ENCODE measurements at regions not wholly inside any gene's neighbourhood (a gene's known extent, or its start where the extent isn't known, plus 50 kb on each side); places are given as distances from the start of the nearest gene placed in this dataset.

DNA sequence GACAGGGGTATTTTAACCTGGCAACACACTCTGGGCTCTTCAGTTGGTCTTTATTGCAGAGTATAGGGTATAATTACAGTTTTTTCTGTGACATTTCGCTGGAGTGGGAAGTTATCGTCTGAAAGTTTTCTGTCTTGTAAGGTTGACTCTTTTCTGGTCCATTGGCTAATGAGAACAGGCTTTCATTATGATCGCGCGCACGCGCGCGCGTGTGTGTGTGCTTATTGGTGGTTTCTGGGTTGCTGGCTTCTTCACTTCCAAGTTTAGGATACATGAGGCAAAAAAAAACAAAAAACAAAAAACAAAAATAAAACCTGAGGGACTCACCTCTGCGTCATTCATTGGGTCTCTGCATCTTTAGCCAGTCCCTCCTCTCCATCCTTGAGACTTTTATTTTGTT lies 68.7 kb upstream of the MYOCD start:
- Histone ChIP-seq H3K4me3 (ENCODE audit: low read depth, low read length) (no peak overlapping the region), H3K27ac (no peak overlapping the region), H3K27me3 (replicated peaks) (no peaks in the 10 kb centered on the region), H3K36me3 (replicated peaks) (no peaks in the 10 kb centered on the region)
- in situ Hi-C loops (cut with HindIII; ENCODE audit: low pct_ligation_motif_present, low sequenced_read_pairs), result no loop called here
- TF ChIP-seq, protein P1, sequence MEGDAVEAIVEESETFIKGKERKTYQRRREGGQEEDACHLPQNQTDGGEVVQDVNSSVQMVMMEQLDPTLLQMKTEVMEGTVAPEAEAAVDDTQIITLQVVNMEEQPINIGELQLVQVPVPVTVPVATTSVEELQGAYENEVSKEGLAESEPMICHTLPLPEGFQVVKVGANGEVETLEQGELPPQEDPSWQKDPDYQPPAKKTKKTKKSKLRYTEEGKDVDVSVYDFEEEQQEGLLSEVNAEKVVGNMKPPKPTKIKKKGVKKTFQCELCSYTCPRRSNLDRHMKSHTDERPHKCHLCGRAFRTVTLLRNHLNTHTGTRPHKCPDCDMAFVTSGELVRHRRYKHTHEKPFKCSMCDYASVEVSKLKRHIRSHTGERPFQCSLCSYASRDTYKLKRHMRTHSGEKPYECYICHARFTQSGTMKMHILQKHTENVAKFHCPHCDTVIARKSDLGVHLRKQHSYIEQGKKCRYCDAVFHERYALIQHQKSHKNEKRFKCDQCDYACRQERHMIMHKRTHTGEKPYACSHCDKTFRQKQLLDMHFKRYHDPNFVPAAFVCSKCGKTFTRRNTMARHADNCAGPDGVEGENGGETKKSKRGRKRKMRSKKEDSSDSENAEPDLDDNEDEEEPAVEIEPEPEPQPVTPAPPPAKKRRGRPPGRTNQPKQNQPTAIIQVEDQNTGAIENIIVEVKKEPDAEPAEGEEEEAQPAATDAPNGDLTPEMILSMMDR (IDR thresholded peaks at IDR 0.05; ENCODE audit: low read depth, low read length, missing control alignments), result no peak
- no peak for DNase-seq

DNA sequence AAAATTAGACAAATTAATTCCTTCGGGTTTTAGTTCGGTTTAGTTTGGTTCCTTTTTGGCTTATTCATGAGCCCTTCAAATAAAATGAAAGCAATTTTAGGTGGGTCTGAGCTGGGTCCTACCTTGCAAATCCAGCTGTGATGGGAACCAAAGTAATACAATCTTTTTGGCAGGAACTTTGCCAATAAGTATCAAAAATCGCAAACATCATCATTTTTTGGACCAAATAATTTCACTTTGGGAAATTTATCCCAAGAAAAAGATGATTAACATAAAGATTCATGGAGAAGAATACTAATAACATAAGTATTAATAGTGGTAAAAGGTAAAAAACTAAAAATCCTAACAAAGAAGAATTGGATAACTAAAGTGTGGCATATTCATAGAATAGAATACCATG lies 67.8 kb upstream of the MYOCD start:
- H3K4me3 ChIP-seq (ENCODE audit: low read depth, low read length), result no peak overlapping the region
- H3K36me3 ChIP-seq (replicated peaks), result no peaks in the 10 kb centered on the region
- DNase-seq, result no peak
- in situ Hi-C loops (cut with HindIII; ENCODE audit: low pct_ligation_motif_present, low sequenced_read_pairs), result no loop called here
- TF ChIP-seq, protein P1 (IDR thresholded peaks at IDR 0.05; ENCODE audit: low read depth, low read length, missing control alignments), result no peak
- no peaks in the 10 kb centered on the region for H3K27me3 ChIP-seq (replicated peaks)
- H3K27ac ChIP-seq, result no peak overlapping the region

DNA sequence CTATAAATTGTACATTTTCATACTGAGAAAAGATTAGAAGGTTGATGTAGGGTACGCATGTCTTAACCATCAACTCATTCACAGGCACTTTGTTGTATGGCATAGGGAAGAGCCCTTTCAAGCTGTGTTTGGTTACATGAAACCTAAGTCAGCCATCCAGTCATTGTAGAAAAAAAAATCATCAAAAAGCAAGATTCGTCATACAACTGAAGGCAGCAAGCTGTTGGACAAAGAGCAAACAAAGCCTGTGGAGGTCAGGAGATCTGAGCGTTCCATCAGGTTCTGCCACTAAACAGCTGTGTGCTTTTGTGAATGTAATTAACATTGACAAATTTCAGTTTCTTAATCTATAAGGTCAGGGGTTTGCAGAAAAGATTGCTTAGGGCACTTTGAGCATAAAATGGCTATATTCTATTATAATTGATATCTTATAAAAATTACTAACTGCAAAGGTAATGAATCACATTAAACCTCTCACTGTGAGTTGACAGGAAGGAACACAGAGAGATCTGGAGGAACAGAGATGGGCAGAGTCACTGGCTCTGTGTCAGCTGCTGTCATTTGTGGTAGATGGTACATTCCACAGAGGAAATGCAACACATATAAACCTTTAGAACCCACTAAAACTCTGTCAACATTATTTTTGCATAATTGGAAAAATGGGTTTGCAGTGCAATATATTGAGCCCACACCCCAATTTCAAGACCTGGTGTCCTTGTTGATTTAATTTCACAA lies 66.3 kb upstream of the MYOCD start:
- TF ChIP-seq, protein P1 (IDR thresholded peaks at IDR 0.05; ENCODE audit: low read depth, low read length, missing control alignments), result no peak
- no peaks in the 10 kb centered on the region for H3K27me3 ChIP-seq (replicated peaks)
- in situ Hi-C loops (cut with HindIII; ENCODE audit: low pct_ligation_motif_present, low sequenced_read_pairs), result no loop called here
- H3K36me3 ChIP-seq (replicated peaks), result no peaks in the 10 kb centered on the region
- peak overlapping the region; percentile 26 for H3K27ac ChIP-seq
- no peak overlapping the region for H3K4me3 ChIP-seq (ENCODE audit: low read depth, low read length)
- DNase-seq, result peak; percentile 44

DNA sequence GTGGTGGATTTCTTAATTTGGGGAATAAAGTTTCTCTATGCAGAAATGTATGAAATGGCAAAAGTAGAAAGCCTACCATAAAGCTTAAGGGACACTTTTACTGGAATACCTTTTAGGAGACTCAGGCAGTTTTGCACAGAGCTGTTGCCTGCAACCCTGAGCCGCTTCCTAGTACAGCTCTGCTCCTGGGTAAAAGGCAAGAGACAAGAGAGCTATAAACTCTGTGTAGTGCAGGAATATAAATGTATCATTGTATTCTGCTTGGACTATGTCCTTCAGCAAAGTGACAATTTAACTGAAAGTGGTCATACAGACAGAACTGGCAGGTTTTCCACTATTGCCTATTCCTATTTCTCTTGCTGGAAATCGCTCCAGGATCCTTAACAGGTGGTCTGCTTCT lies 65.3 kb upstream of the MYOCD start:
- Histone ChIP-seq H3K27ac (no peak overlapping the region), H3K27me3 (replicated peaks) (no peaks in the 10 kb centered on the region), H3K4me3 (ENCODE audit: low read depth, low read length) (no peak overlapping the region), H3K36me3 (replicated peaks) (no peaks in the 10 kb centered on the region)
- no peak for DNase-seq
- in situ Hi-C loops (cut with HindIII; ENCODE audit: low pct_ligation_motif_present, low sequenced_read_pairs), result no loop called here
- TF ChIP-seq, protein P1 (IDR thresholded peaks at IDR 0.05; ENCODE audit: low read depth, low read length, missing control alignments), result no peak

DNA sequence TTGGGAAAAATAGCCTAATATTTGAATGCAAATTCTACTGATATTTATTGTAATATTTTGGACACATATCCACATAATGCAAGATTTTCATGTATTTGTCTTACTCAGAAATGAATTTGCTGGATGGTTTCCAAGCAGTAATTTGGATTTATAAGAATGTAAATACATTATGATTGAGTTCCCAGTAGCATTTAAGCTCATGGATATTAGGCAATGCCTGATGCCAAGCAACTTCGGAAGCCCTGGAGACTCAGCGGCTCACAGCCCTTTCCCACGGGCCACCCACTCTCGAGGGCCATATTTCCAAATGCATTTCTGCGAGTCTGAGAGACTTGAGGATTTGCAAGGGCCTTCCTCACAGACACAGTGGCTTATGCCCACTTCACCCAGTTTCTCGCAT lies 62.1 kb upstream of the MYOCD start:
- Histone ChIP-seq H3K36me3 (replicated peaks) (no peaks in the 10 kb centered on the region), H3K4me3 (ENCODE audit: low read depth, low read length) (no peak overlapping the region), H3K27ac (no peak overlapping the region), H3K27me3 (replicated peaks) (no peaks in the 10 kb centered on the region)
- no peak for DNase-seq
- TF ChIP-seq, protein P1 (IDR thresholded peaks at IDR 0.05; ENCODE audit: low read depth, low read length, missing control alignments), result no peak
- in situ Hi-C loops (cut with HindIII; ENCODE audit: low pct_ligation_motif_present, low sequenced_read_pairs), result no loop called here

DNA sequence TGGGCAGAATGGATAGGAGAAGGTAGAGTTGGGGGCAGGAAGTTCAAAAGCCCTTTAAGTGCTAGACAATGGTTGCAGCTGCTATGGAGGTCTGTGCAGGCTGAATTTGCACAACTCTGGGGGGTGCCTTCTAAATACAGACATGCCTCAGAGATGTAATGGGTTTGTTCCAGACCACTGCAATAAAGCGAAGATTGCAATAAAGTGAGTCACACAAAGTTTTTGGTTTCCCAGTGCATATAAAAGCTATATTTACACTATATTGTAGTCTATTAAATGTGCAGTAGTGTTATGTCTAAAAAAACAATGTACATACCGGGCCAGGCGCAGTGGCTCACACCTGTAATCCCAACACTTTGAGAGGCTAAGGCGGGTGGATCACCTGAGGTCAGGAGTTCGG lies 60.5 kb upstream of the MYOCD start:
- DNase-seq, result peak; percentile 71
- no peaks in the 10 kb centered on the region for H3K36me3 ChIP-seq (replicated peaks)
- peak overlapping the region; percentile 16 for H3K27ac ChIP-seq
- H3K4me3 ChIP-seq (ENCODE audit: low read depth, low read length), result no peak overlapping the region
- in situ Hi-C loops (cut with HindIII; ENCODE audit: low pct_ligation_motif_present, low sequenced_read_pairs), result no loop called here
- TF ChIP-seq, protein P1 (IDR thresholded peaks at IDR 0.05; ENCODE audit: low read depth, low read length, missing control alignments), result no peak
- no peaks in the 10 kb centered on the region for H3K27me3 ChIP-seq (replicated peaks)
